HEK293 (cell line): ENCODE measurements at regions not wholly inside any gene's neighbourhood (a gene's known extent, or its start where the extent isn't known, plus 50 kb on each side); places are given as distances from the start of the nearest gene placed in this dataset.

Experiments used
- CTCF ChIA-PET: fragments of 350-600 bp; formaldehyde crosslinking; extraction: SDS; loops from one replicate; lab custom pipeline; 2021; ENCODE audit warnings: antibody characterized with exemption; lab: Yijun Ruan, JAX
- POLR2A ChIA-PET: fragments of 300-600 bp; formaldehyde crosslinking; extraction: SDS; loops from one replicate; lab custom pipeline; 2020; ENCODE audit warnings: antibody characterized with exemption, inconsistent platforms; lab: Yijun Ruan, JAX
- H3K27ac ChIP-seq: fragments of 200-500 bp; sonication (Bioruptor generic); 2 replicates; pipeline ENCODE4 v1.5.1; 2014; ENCODE audit warnings: low read depth, low read length, control low read depth, inconsistent platforms; ENCODE audit errors: extremely low read depth
- H3K36me3 ChIP-seq, 2 experiments: fragments of 200-500 bp in 1 of 2; sonication (Bioruptor generic) in 1 of 2; 1 replicate in 1 of 2; 2 replicates in 1 of 2; pipeline ENCODE4 v1.5.1; 2014 to 2017; ENCODE audit warnings: inconsistent platforms in 2 of 2, low read length in 2 of 2; ENCODE audit not compliant: control insufficient read depth in 2 of 2, insufficient read depth in 1 of 2
- H3K4me1 ChIP-seq: fragments of 200-500 bp; sonication (Bioruptor generic); 2 replicates; pipeline ENCODE4 v1.5.1; 2014; ENCODE audit warnings: mild to moderate bottlenecking, low read length, inconsistent platforms; ENCODE audit not compliant: control insufficient read depth, insufficient read depth
- H3K4me3 ChIP-seq: 2 replicates; pipeline ENCODE4 v1.5.1; 2011; ENCODE audit warnings: low read depth, mild to moderate bottlenecking, control low read depth, low read length, moderate library complexity
- H3K9me3 ChIP-seq: fragments of 200-500 bp; sonication (Bioruptor generic); 2 replicates; pipeline ENCODE4 v1.5.1; 2014; ENCODE audit warnings: low read depth, low read length, inconsistent platforms; ENCODE audit not compliant: control insufficient read depth, insufficient read depth
- HIC1 ChIP-seq: fragments of 450-650 bp; formaldehyde crosslinking; IDR thresholded peaks from 2 replicates; pipeline ENCODE4 v1.5.1; 2016; ENCODE audit warnings: missing biosample characterization, missing genetic modification characterization
- TCF7L2 ChIP-seq: IDR thresholded peaks from 2 replicates; pipeline ENCODE4 v1.6.1; 2011; ENCODE audit warnings: low read depth, mild to moderate bottlenecking, inconsistent platforms, low read length, moderate library complexity, borderline replicate concordance
- TSHZ1 ChIP-seq: fragments of 450-650 bp; formaldehyde crosslinking; IDR thresholded peaks from 2 replicates; pipeline ENCODE4 v1.5.1; 2016; ENCODE audit warnings: missing biosample characterization, missing genetic modification characterization, borderline replicate concordance
- YY1 ChIP-seq: fragments of 450-650 bp; formaldehyde crosslinking; IDR thresholded peaks from 2 replicates; pipeline ENCODE4 v1.5.1; 2018; ENCODE audit warnings: missing biosample characterization, missing genetic modification characterization
- ZNF112 ChIP-seq: fragments of 450-650 bp; formaldehyde crosslinking; IDR thresholded peaks from 2 replicates; pipeline ENCODE4 v1.5.0; 2017; ENCODE audit warnings: missing biosample characterization, missing genetic modification characterization
- ZNF175 ChIP-seq: fragments of 450-650 bp; formaldehyde crosslinking; IDR thresholded peaks from 2 replicates; pipeline ENCODE4 v1.5.1; 2016; ENCODE audit warnings: missing biosample characterization, missing genetic modification characterization
- ZNF211 ChIP-seq: fragments of 450-650 bp; formaldehyde crosslinking; IDR thresholded peaks from 2 replicates; pipeline ENCODE4 v1.5.1; 2016; ENCODE audit warnings: low read depth, missing biosample characterization, missing genetic modification characterization
- ZNF239 ChIP-seq: fragments of 450-650 bp; formaldehyde crosslinking; IDR thresholded peaks from 2 replicates; pipeline ENCODE4 v1.5.1; 2016; ENCODE audit warnings: missing biosample characterization, missing genetic modification characterization
- ZNF37A ChIP-seq: fragments of 450-650 bp; IDR thresholded peaks from 2 replicates; pipeline ENCODE4 v1.5.1; 2018; ENCODE audit warnings: missing biosample characterization, missing genetic modification characterization
- ZNF398 ChIP-seq: fragments of 450-650 bp; formaldehyde crosslinking; IDR thresholded peaks from 2 replicates; pipeline ENCODE4 v1.5.1; 2017; ENCODE audit warnings: missing biosample characterization, missing genetic modification characterization
- ZNF529 ChIP-seq: fragments of 450-650 bp; formaldehyde crosslinking; IDR thresholded peaks from 2 replicates; pipeline ENCODE4 v1.5.1; 2017; ENCODE audit warnings: missing genetic modification characterization, missing biosample characterization; ENCODE audit not compliant: insufficient replicate concordance
- ZNF585B ChIP-seq: fragments of 450-650 bp; formaldehyde crosslinking; IDR thresholded peaks from 2 replicates; pipeline ENCODE4 v1.5.1; 2016; ENCODE audit warnings: missing biosample characterization, missing genetic modification characterization
- ZNF596 ChIP-seq: fragments of 450-650 bp; IDR thresholded peaks from 2 replicates; pipeline ENCODE4 v1.5.0; 2018; ENCODE audit warnings: missing biosample characterization, mild to moderate bottlenecking, missing genetic modification characterization, moderate library complexity
- ZNF670 ChIP-seq: fragments of 450-650 bp; formaldehyde crosslinking; IDR thresholded peaks from 2 replicates; pipeline ENCODE4 v1.5.1; 2016; ENCODE audit warnings: missing biosample characterization, missing genetic modification characterization, low read depth
- ZNF768 ChIP-seq: fragments of 450-650 bp; formaldehyde crosslinking; IDR thresholded peaks from 2 replicates; pipeline ENCODE4 v1.5.1; 2018; ENCODE audit warnings: missing biosample characterization, mild to moderate bottlenecking, missing genetic modification characterization
- ZNF776 ChIP-seq: fragments of 450-650 bp; formaldehyde crosslinking; IDR thresholded peaks from 2 replicates; pipeline ENCODE4 v1.5.0; 2017; ENCODE audit warnings: missing biosample characterization, missing genetic modification characterization, borderline replicate concordance
- TF ChIP-seq, protein P1 (sequence below): fragments of 450-650 bp; formaldehyde crosslinking; IDR thresholded peaks from 2 replicates; pipeline ENCODE4 v1.5.1; 2017; ENCODE audit warnings: missing biosample characterization, missing genetic modification characterization

DNA sequence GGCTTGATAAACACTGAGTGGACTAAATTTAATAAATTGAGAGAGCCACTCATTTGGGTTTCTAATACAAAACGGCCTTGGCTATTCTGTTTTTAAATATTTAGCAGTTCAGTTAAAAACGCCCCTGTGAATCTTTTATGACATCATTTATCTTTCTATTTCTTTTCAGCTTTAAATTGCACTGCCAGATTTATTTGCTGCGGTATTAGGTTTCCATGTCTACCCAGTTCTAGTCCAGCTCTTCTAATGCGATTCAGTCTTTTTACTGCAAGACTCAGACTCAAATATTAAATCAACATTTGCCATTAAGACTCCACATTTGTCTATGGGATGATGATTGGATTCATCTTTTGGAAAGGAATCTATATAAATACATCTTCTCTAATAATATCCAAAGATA lies 2174.3 kb upstream of the PIK3C3 start:
- H3K4me1 ChIP-seq, result no peaks in the 10 kb centered on the region
- TF ChIP-seq, protein P1, sequence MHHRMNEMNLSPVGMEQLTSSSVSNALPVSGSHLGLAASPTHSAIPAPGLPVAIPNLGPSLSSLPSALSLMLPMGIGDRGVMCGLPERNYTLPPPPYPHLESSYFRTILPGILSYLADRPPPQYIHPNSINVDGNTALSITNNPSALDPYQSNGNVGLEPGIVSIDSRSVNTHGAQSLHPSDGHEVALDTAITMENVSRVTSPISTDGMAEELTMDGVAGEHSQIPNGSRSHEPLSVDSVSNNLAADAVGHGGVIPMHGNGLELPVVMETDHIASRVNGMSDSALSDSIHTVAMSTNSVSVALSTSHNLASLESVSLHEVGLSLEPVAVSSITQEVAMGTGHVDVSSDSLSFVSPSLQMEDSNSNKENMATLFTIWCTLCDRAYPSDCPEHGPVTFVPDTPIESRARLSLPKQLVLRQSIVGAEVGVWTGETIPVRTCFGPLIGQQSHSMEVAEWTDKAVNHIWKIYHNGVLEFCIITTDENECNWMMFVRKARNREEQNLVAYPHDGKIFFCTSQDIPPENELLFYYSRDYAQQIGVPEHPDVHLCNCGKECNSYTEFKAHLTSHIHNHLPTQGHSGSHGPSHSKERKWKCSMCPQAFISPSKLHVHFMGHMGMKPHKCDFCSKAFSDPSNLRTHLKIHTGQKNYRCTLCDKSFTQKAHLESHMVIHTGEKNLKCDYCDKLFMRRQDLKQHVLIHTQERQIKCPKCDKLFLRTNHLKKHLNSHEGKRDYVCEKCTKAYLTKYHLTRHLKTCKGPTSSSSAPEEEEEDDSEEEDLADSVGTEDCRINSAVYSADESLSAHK (tag by site-specific recombination), result no peak
- no peak for TF ChIP-seq ZNF239 (tag by site-specific recombination)
- TF ChIP-seq ZNF112 (tag by site-specific recombination), result no peak
- no peak for TF ChIP-seq HIC1 (tag by site-specific recombination)
- TF ChIP-seq TSHZ1 (tag by site-specific recombination), result no peak
- TF ChIP-seq ZNF211 (tag by site-specific recombination), result no peak
- no peak for TF ChIP-seq ZNF585B (tag by site-specific recombination)
- no peak for TF ChIP-seq ZNF175 (tag by site-specific recombination)
- TF ChIP-seq ZNF670, result no peak
- no peak for TF ChIP-seq YY1 (tag by site-specific recombination)
- no peak for TF ChIP-seq ZNF398 (tag by site-specific recombination)
- TF ChIP-seq ZNF776, result no peak
- TF ChIP-seq ZNF37A (tag by site-specific recombination), result no peak
- TF ChIP-seq ZNF596 (tag by site-specific recombination), result no peak
- no peak for TF ChIP-seq ZNF529 (tag by site-specific recombination)
- no peak for TF ChIP-seq TCF7L2
- no peak for TF ChIP-seq ZNF768 (tag by site-specific recombination)
- H3K4me3 ChIP-seq, result no peak overlapping the region
- no peaks in the 10 kb centered on the region for H3K9me3 ChIP-seq
- no peaks in the 10 kb centered on the region for H3K36me3 ChIP-seq
- no peak overlapping the region for H3K27ac ChIP-seq
- CTCF ChIA-PET, result no interaction called here
- POLR2A ChIA-PET, result no interaction called here
